HCT116 (cell line): ENCODE measurements at regions not wholly inside any gene's neighbourhood (a gene's known extent, or its start where the extent isn't known, plus 50 kb on each side); places are given as distances from the start of the nearest gene placed in this dataset.

Experiments used
- ATAC-seq: fragments of 200-7000 bp; cut with Tn5 transposase; 2 replicates; pipeline ENCODE4 v1.9.1; 2020; ENCODE audit warnings: mild to moderate bottlenecking, moderate library complexity
- BruUV-seq: library from RNA; stranded (reverse); fragments of 400-500 nt; replicated peaks from 2 replicates; lab custom pipeline; 2021; lab: Mats Ljungman, UMichigan
- CTCF ChIA-PET: fragments of 300-600 bp; sonication (Branson Sonifier 250); formaldehyde crosslinking; loops from one replicate; lab custom pipeline; 2021; ENCODE audit warnings: antibody characterized with exemption; lab: Charles Lee
- POLR2A ChIA-PET: fragments of 300-600, 350-600 bp; sonication (Branson Sonifier 250); formaldehyde crosslinking; loops from one replicate; lab custom pipeline; 2021; ENCODE audit warnings: antibody characterized with exemption; lab: Charles Lee
- RAD21 ChIA-PET, 2 experiments: fragments of 300-600 bp; sonication (Branson Sonifier 250); formaldehyde crosslinking; loops; one replicate each; lab custom pipeline; 2023; ENCODE audit warnings: low total read pairs in 2 of 2; ENCODE audit not compliant: uncharacterized antibody in 2 of 2, unreplicated experiment in 2 of 2, low non-redundant PET in 1 of 2; lab: Charles Lee
- DNase-seq: peaks from one replicate; pipeline ENCODE4 v3.0.0-alpha.2; 2010; ENCODE audit warnings: low read depth, low spot score
- H2AFZ ChIP-seq: fragments of 200-600 bp; shearing (Covaris generic), sonication (generic); 2 replicates; pipeline ENCODE4 v1.6.1; 2017; ENCODE audit warnings: low read depth, mixed run types, mixed read lengths, antibody characterized with exemption, low read length; ENCODE audit not compliant: poor library complexity, severe bottlenecking
- H3K27ac ChIP-seq: 2 replicates; pipeline ENCODE4 v1.5.1; 2012; ENCODE audit warnings: low read depth, low read length
- H3K27me3 ChIP-seq: fragments of 200-600 bp; sonication (generic); 2 replicates; pipeline ENCODE4 v1.6.1; 2016; ENCODE audit warnings: mixed run types, low read length, mixed read lengths; ENCODE audit not compliant: insufficient read depth
- H3K36me3 ChIP-seq, 2 experiments: fragments of 200-500 bp in 1 of 2; fragments of 200-600 bp in 1 of 2; sonication (Bioruptor generic) in 1 of 2; sonication (generic) in 1 of 2; 2 replicates each; pipeline versions ENCODE4 v1.5.1 to v1.6.1; 2014 to 2016; ENCODE audit warnings: low read length in 2 of 2, inconsistent platforms in 1 of 2, mixed read lengths in 1 of 2, mixed run types in 1 of 2; ENCODE audit not compliant: insufficient read depth in 2 of 2, control insufficient read depth in 1 of 2
- H3K4me1 ChIP-seq, 2 experiments: fragments of 200-600 bp in 1 of 2; sonication (generic) in 1 of 2; 2 replicates each; pipeline versions ENCODE4 v1.5.1 to v1.6.1; 2012 to 2017; ENCODE audit warnings: low read length in 2 of 2, inconsistent platforms in 1 of 2, mild to moderate bottlenecking in 1 of 2, mixed read lengths in 1 of 2, mixed run types in 1 of 2, moderate library complexity in 1 of 2; ENCODE audit not compliant: insufficient read depth in 2 of 2, control insufficient read depth in 1 of 2
- H3K4me2 ChIP-seq: fragments of 200-600 bp; sonication (generic); 2 replicates; pipeline ENCODE4 v1.6.1; 2017; ENCODE audit warnings: mixed run types, low read length, mixed read lengths
- H3K4me3 ChIP-seq, 2 experiments: fragments of 200-600 bp in 1 of 2; sonication (generic) in 1 of 2; replicated peaks in 1 of 2; 2 replicates each; pipeline ENCODE4 v1.5.1; 2011 to 2016; ENCODE audit warnings: low read length in 2 of 2, control low read depth in 1 of 2, low read depth in 1 of 2, mild to moderate bottlenecking in 1 of 2, mixed read lengths in 1 of 2, mixed run types in 1 of 2
- H3K79me2 ChIP-seq: fragments of 200-600 bp; sonication (generic); 2 replicates; pipeline ENCODE4 v1.6.1; 2017; ENCODE audit warnings: mild to moderate bottlenecking, mixed run types, low read length, moderate library complexity, mixed read lengths; ENCODE audit not compliant: insufficient read depth
- H3K9ac ChIP-seq: fragments of 200-600 bp; sonication (generic); 2 replicates; pipeline ENCODE4 v1.6.1; 2016; ENCODE audit warnings: low read length, mixed read lengths
- H3K9me2 ChIP-seq: fragments of 200-600 bp; sonication (generic), shearing (Covaris generic); 2 replicates; pipeline ENCODE4 v1.6.1; 2017; ENCODE audit warnings: mixed run types, mild to moderate bottlenecking, moderate library complexity; ENCODE audit not compliant: insufficient read depth
- H3K9me3 ChIP-seq, 2 experiments: fragments of 200-500 bp in 1 of 2; fragments of 200-600 bp in 1 of 2; sonication (Bioruptor generic) in 1 of 2; sonication (generic) in 1 of 2; 2 replicates each; pipeline ENCODE4 v1.6.1; 2014 to 2017; ENCODE audit warnings: low read length in 2 of 2, mixed read lengths in 2 of 2, inconsistent platforms in 1 of 2, low read depth in 1 of 2, mild to moderate bottlenecking in 1 of 2, mixed run types in 1 of 2, moderate library complexity in 1 of 2; ENCODE audit not compliant: control insufficient read depth in 1 of 2, insufficient read depth in 1 of 2
- H4K20me1 ChIP-seq: fragments of 200-600 bp; sonication (generic), shearing (Covaris generic); 2 replicates; pipeline ENCODE4 v1.6.1; 2017; ENCODE audit warnings: mixed run types, mild to moderate bottlenecking, moderate library complexity; ENCODE audit not compliant: insufficient read depth
- ATF3 ChIP-seq: IDR thresholded peaks from 2 replicates; pipeline ENCODE4 v1.6.1; 2012
- CBX3 ChIP-seq: IDR thresholded peaks from 2 replicates; pipeline ENCODE4 v1.6.1; 2012; ENCODE audit warnings: low read depth
- CEBPB ChIP-seq: IDR thresholded peaks from 2 replicates; pipeline ENCODE4 v1.6.1; 2012; ENCODE audit warnings: low read depth
- CTCF ChIP-seq, 3 experiments: fragments of 200-600 bp in 1 of 3; sonication (generic) in 1 of 3; IDR thresholded peaks in 2 of 3; conservative IDR thresholded peaks in 1 of 3; 2 replicates each; pipeline ENCODE4 v1.5.1; 2012 to 2017; ENCODE audit warnings: low read depth in 2 of 3, low read length in 2 of 3, antibody characterized with exemption in 1 of 3, borderline replicate concordance in 1 of 3, control low read depth in 1 of 3, mild to moderate bottlenecking in 1 of 3, mixed read lengths in 1 of 3, mixed run types in 1 of 3, moderate library complexity in 1 of 3; ENCODE audit not compliant: insufficient read depth in 1 of 3
- ELF1 ChIP-seq: IDR thresholded peaks from 2 replicates; pipeline ENCODE4 v1.6.1; 2012; ENCODE audit warnings: low read depth, borderline replicate concordance
- POLR2A ChIP-seq: IDR thresholded peaks from 2 replicates; pipeline ENCODE4 v1.7.0; 2011; ENCODE audit warnings: borderline replicate concordance; ENCODE audit not compliant: insufficient read depth, insufficient read length; ENCODE audit errors: extremely low read depth
- RAD21 ChIP-seq: IDR thresholded peaks from 2 replicates; pipeline ENCODE4 v1.6.1; 2012; ENCODE audit warnings: low read depth, mild to moderate bottlenecking
- REST ChIP-seq: IDR thresholded peaks from 2 replicates; pipeline ENCODE4 v1.6.1; 2012; ENCODE audit warnings: low read depth
- SP1 ChIP-seq: IDR thresholded peaks from 2 replicates; pipeline ENCODE4 v1.6.1; 2012; ENCODE audit warnings: low read depth
- YY1 ChIP-seq: IDR thresholded peaks from 2 replicates; pipeline ENCODE4 v1.6.1; 2011; ENCODE audit warnings: low read length, low read depth, moderate library complexity, mild to moderate bottlenecking; ENCODE audit not compliant: insufficient replicate concordance; ENCODE audit errors: extremely low read depth
- ZBTB33 ChIP-seq: IDR thresholded peaks from 2 replicates; pipeline ENCODE4 v1.6.1; 2011; ENCODE audit warnings: mild to moderate bottlenecking, low read length, moderate library complexity; ENCODE audit not compliant: insufficient replicate concordance; ENCODE audit errors: extremely low read depth
- ZFX ChIP-seq: fragments of 450-650 bp; IDR thresholded peaks from 2 replicates; pipeline ENCODE4 v1.6.1; 2017
- intact Hi-C: fragments of 100-400 bp; cut with micrococcal nuclease; formaldehyde crosslinking; loops from 2 replicates; pipeline ENCODE4 v1.10.0; 2022

- Histone ChIP-seq H4K20me1 (no peaks in the 10 kb centered on the region), H3K27ac (no peak overlapping the region), H3K4me3 (no peak overlapping the region), H3K9me2 (no peaks in the 10 kb centered on the region), H2AFZ (no peak overlapping the region), H3K79me2 (no peaks in the 10 kb centered on the region), H3K27me3 (no peaks in the 10 kb centered on the region; the same call in 1 of the 2 replicates), H3K9ac (no peak overlapping the region), H3K4me1 (no peaks in the 10 kb centered on the region), H3K4me2 (no peak overlapping the region), H3K36me3 (no peaks in the 10 kb centered on the region), H3K9me3 (no peaks in the 10 kb centered on the region)
- ATAC-seq (no peak), DNase-seq (no peak)
- no TSS peak for BruUV-seq
- ChIA-PET RAD21 (no interaction called here), POLR2A (no interaction called here), CTCF (no interaction called here)
- TF ChIP-seq RAD21 (no peak), CBX3 (no peak), ELF1 (no peak), REST (no peak), CEBPB (no peak), ZFX (no peak), YY1 (no peak), CTCF (IDR thresholded peaks at IDR 0.05 in 2 of 3, conservative IDR thresholded peaks at IDR 0.05 in 1 of 3; ENCODE audit: borderline replicate concordance in 1 of 3, insufficient read depth in 1 of 3, low read depth in 2 of 3, low read length in 2 of 3) (no peak), SP1 (no peak), ATF3 (no peak), POLR2A (no peak), ZBTB33 (no peak)
- intact Hi-C loops = no loop called here
Observed at GRCh38 chr6:153537422-153537821, 406.3 kb upstream of the RGS17 start.
